ENCODE measurements at regions not wholly inside any gene's neighbourhood (a gene's known extent, or its start where the extent isn't known, plus 50 kb on each side); places are given as distances from the start of the nearest gene placed in this dataset.

DNA sequence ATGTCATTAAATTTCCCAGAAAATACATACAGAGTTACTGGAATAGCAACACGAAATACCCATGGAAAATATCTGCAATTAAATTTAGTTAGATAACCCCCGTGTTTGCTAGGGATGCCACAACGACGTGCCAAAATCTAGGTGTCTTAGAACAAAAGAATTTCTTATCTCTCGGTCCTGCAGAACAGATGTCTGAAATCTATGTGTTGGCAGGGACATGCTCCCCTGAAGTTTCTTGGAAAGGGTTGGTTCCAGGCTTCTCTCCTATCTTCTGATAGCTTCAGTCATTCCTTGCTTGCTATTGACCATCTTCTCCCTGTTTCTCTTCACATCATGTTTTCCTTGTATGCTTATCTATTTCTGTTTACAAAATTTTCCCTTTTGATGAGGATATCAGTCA, 1067.0 kb downstream of the CDH18 start:
- no peak overlapping the region for H3K27ac Mint-ChIP-seq
- no peaks in the 10 kb centered on the region for H3K27me3 Mint-ChIP-seq
- H3K9me3 Mint-ChIP-seq (ENCODE audit: low read depth) = no peaks in the 10 kb centered on the region
- no peak overlapping the region for H3K4me3 Mint-ChIP-seq (ENCODE audit: low read depth)
- H3K4me1 Mint-ChIP-seq (ENCODE audit: low read depth) = peaks cover 3% of the 10 kb centered on the region
- no peak for TF ChIP-seq CTCF (IDR thresholded peaks at IDR 0.05; ENCODE audit: unreplicated experiment)
- DNase-seq (ENCODE audit: low spot score, unreplicated experiment) = no peak
- H3K36me3 Mint-ChIP-seq (ENCODE audit: insufficient read depth) = no peaks in the 10 kb centered on the region

DNA sequence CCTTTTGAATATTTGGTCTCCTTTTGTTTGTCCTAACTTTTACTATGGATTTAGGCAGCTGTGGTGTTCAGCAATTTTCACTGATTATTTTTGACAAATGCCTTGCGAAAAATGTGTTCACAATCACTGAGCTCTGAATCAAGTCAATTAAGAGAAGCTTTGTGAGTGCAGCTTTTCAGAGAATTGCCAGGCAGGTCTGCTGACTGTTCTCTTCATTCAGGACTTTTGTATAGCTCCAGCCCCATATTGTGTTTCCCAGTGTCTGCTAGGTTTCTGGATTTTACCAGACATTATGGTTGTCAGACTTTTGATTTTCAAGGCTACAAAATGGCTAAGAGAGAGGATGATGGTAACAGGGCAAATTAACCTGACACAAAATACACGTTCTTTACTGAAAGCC, 1055.9 kb downstream of the CDH18 start:
- TF ChIP-seq CTCF (IDR thresholded peaks at IDR 0.05; ENCODE audit: unreplicated experiment) = no peak
- Mint-ChIP-seq H3K4me1 (ENCODE audit: low read depth) (peaks cover 3% of the 10 kb centered on the region), H3K9me3 (ENCODE audit: low read depth) (no peaks in the 10 kb centered on the region), H3K36me3 (ENCODE audit: insufficient read depth) (no peaks in the 10 kb centered on the region), H3K27me3 (no peaks in the 10 kb centered on the region), H3K4me3 (ENCODE audit: low read depth) (no peak overlapping the region), H3K27ac (no peak overlapping the region)
- no peak for DNase-seq (ENCODE audit: low spot score, unreplicated experiment)

DNA sequence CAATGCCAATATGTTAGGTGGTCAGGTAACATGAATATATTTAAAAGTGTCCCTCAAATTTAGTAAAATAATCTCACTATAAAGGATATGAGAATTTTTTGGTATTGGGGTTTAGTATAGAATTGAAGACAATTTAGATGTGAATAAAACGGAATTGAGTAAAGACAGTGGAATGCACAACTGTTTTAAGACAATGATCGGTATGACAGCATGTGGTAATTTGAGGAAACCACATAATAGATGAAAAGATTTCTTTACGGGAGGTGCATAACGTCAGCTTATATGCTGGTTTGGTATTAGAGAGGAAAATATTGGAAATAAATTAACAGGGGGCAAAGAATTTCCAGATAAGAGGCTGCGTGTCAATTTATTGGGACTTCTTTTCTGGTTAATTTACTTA, 1043.2 kb downstream of the CDH18 start:
- Mint-ChIP-seq H3K4me3 (ENCODE audit: low read depth) (no peak overlapping the region), H3K9me3 (ENCODE audit: low read depth) (peaks cover 9% of the 10 kb centered on the region), H3K4me1 (ENCODE audit: low read depth) (peaks cover 2% of the 10 kb centered on the region), H3K27me3 (no peaks in the 10 kb centered on the region), H3K36me3 (ENCODE audit: insufficient read depth) (no peaks in the 10 kb centered on the region), H3K27ac (no peak overlapping the region)
- no peak for TF ChIP-seq CTCF (IDR thresholded peaks at IDR 0.05; ENCODE audit: unreplicated experiment)
- no peak for DNase-seq (ENCODE audit: low spot score, unreplicated experiment)

- H3K36me3 Mint-ChIP-seq (ENCODE audit: insufficient read depth) = no peaks in the 10 kb centered on the region
- H3K4me3 Mint-ChIP-seq (ENCODE audit: low read depth) = no peak overlapping the region
Observed at GRCh38 chr5:18954239-18954638, 1033.8 kb downstream of the CDH18 start.

DNA sequence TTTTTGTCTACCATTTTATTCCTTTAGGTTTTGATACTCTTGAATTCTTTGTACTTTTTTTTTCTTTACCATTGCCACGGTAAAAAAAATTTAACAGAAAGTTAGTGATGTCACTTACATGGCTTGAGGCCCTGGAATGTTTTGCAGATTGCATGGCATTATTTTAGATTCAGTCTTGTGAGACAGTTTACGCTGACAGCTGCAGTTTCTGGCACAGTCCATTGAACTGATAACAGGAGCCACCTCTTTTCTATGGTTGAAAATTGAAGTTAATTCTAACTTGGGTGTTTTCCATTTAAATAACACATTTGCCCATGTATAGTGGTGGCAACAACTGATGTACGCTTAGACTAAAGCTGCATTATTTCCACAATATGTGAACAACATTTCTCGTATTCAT, 1028.5 kb downstream of the CDH18 start:
- Mint-ChIP-seq H3K27me3 (no peaks in the 10 kb centered on the region), H3K4me1 (ENCODE audit: low read depth) (no peaks in the 10 kb centered on the region), H3K36me3 (ENCODE audit: insufficient read depth) (no peaks in the 10 kb centered on the region), H3K4me3 (ENCODE audit: low read depth) (no peak overlapping the region), H3K27ac (no peak overlapping the region), H3K9me3 (ENCODE audit: low read depth) (no peaks in the 10 kb centered on the region)
- no peak for DNase-seq (ENCODE audit: low spot score, unreplicated experiment)
- TF ChIP-seq CTCF (IDR thresholded peaks at IDR 0.05; ENCODE audit: unreplicated experiment) = no peak

More at GRCh38 chr5:18954239-18954638, 1033.8 kb downstream of the CDH18 start:
- Mint-ChIP-seq H3K4me1 (ENCODE audit: low read depth) (no peaks in the 10 kb centered on the region), H3K27me3 (no peaks in the 10 kb centered on the region), H3K9me3 (ENCODE audit: low read depth) (peaks cover 8% of the 10 kb centered on the region), H3K27ac (no peak overlapping the region)
- no peak for TF ChIP-seq CTCF (IDR thresholded peaks at IDR 0.05; ENCODE audit: unreplicated experiment)
- DNase-seq (ENCODE audit: low spot score, unreplicated experiment) = no peak

Data from progenitor cell of endocrine pancreas (in vitro differentiated cells).